ENCODE measurements at regions not wholly inside any gene's neighbourhood (a gene's known extent, or its start where the extent isn't known, plus 50 kb on each side); places are given as distances from the start of the nearest gene placed in this dataset.
"Not testable (repeated sequence)": the region's sequence is repeated elsewhere in the genome, so short reads cannot be mapped to it uniquely, and the experiment has no call there.

DNA sequence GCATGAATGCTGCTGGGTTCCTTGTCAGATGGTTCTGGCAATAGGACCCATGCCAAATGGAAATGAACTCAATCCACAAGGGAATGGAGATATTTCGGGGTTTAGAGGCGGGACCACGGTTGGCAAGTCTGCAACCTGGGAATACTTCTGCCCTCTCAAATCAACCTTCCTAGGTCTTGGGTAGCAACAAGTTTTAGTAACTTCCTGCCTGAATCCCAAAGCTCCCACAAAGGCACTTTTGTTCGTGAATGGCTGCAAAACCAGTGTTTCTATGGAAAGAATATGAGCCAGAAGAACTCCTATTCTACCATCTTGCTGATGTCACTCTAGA lies 790.1 kb upstream of the SLC8A1 start:
- DNase-seq (ENCODE audit: low read depth in 2 of 2, low spot score in 1 of 2) = no peak

DNA sequence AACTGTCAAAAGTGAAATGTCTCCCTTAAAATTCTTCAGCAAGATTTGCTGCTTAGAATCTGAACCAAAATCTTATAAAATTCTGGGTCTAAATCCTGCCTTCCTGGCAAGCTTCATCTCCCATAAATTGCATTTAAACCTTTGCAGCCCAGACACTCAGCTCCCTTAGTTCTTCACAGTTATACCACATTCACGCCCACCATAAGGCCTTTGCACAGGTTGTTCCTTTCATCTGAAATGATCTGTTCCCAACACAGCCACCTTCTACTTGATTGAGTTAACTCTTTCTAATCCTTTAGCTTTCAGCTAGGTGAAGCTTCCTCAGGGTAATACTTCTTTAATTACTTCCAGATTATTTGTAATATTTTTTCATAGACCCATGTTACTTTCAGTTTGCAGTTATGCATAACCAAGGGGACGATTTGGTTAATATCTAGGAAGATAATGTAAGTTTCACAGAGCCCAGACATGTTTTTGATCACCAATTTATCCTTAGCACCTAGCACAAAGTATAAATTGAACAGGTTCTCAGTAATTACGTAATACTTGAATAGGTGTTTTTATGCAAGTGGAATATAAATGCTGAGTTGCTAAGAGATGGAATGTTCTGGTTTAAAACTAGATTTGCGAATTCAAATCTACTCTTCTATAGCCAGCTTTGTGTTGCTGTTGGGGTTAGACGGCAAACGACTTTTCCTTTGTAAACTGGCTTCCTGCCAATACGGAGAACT lies 779.7 kb upstream of the PKDCC start:
- no peak for DNase-seq (ENCODE audit: low read depth in 2 of 2, low spot score in 1 of 2)

DNA sequence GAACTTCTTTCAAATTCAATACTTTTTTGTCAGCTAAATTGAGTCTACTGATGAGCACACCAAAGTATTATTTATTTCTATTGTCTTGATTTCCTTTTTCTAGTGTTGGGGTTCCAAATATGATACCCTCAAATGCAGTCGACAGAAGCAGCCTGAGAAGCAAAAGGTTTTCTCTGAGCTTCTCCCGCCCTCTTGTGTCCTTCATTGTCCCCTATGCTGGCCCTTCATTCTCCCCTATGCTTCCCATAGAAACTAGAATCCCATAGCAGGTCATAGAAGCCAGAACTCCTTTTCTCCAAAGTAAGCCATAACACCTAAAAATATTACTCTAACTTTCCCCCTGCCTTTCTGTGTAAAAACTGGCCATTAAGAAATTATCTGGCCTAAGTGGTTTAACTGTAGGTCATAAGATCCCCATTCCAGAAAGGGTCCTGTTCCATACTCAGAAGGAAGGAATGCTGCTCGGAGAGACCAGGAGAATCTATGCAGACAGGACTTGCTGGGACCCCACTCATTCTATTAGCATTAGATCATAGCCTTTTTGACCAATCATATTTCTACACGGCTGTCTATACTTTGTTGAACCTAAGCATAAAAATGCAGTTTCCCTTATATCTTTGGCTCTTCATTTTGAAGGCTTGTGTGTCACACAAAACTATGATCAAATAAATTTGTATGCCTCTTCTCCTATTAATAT lies 764.6 kb upstream of the PKDCC start:
- DNase-seq (ENCODE audit: low read depth in 2 of 2, low spot score in 1 of 2) = no peak

DNA sequence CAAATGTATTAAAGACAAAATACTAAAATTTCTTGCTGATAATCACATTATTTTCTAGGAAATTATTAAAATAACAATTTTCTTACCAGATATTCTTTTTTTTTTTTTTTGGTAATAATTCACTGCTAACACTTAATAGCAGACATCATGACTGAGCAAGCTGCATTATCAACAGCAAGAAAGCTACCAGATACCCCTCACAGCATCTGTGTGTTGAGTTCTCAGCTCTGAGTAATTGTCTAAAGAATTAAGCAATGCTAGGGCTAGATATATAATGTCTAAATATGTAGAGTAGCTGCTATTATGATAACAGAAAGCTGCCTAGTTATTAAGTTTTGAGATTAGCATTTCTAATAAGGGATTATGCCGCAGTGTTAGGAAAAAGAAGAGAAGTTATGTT lies 754.3 kb upstream of the PKDCC start:
- DNase-seq (ENCODE audit: low read depth in 2 of 2, low spot score in 1 of 2) = no peak

DNA sequence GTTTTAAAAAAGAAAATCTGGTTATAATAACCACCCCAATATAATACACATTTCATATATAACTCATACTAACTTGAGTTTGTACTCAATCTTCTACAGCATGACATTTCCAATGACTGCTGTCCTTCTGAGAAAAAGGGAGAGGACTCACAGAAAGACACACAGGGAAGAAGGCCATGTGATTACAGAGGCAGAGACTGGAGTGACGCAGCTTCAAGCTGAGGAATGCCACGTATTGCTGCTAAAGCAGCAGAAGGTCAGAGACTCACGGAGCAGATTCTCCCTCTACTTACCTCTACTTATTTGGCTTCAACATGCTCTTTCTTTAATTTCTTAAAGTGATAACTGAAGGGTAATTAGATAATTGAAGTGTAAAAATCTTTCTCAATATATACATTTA lies 753.5 kb upstream of the PKDCC start:
- DNase-seq (ENCODE audit: low read depth in 2 of 2, low spot score in 1 of 2) = no peak

DNA sequence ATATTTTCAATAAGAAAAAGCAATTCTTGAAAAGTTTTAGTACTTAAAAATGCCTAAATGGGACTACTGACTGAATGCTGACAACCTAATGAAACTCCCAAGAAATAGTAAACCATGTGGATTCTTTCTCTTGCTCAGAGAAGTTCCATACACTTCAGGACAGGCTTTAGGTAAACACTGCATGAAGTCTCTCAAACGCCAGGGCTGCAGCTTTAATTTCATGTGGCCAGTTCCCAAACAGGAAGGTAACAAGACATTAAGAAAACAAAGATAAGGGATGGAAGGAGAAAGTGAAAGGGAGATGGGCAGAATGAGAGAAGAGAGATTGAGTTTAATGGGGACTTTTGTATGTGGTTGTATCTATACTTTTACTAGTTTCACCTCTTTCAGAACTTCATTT lies 734.7 kb upstream of the PKDCC start:
- no peak for DNase-seq (ENCODE audit: low read depth in 2 of 2, low spot score in 1 of 2)

DNA sequence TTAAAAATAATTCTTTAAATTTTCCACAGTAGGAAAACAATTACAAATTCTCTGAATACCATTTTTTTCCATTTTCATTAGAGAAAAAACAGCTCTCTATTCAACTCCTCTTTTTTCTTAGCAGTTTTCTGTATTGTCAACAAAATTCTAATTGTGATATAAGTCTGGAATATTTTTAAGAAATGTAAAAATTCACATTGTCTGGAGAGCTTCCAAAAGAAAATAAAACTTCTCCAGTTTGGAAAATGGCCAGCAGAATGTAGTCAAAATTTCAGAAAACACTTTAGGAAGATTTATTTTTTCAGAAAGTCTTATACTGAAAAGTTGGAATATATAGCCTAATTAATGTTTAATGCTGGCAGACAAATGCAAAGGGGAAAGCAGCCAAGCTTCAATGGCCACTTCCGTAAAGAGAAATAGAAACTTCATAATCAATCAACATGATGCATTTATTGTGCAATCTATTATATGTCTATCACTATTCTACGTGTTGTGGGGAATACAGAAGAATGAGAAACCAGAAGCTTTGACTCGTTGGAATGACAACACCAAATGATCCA lies 733.2 kb upstream of the PKDCC start:
- DNase-seq (ENCODE audit: low read depth in 2 of 2, low spot score in 1 of 2) = no peak

DNA sequence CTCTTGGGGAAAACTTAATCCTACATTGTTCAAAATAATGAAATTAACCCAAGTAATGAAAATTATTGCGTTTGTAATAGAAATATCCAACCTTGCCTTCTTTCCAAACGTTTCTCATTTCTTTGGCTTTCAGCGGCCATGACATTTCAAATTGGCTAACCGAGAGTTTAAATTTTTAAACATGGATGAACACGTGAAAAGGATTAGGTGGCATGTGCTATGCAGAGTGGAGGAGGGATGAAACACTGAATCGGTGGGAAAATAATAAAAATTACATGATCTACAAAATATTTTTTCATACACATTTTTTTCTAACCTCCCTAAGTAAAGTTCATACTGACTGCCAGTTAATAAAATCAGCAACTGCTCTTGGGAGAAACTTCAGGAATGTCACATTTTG lies 728.4 kb upstream of the PKDCC start:
- DNase-seq (ENCODE audit: low read depth in 2 of 2, low spot score in 1 of 2) = no peak

DNA sequence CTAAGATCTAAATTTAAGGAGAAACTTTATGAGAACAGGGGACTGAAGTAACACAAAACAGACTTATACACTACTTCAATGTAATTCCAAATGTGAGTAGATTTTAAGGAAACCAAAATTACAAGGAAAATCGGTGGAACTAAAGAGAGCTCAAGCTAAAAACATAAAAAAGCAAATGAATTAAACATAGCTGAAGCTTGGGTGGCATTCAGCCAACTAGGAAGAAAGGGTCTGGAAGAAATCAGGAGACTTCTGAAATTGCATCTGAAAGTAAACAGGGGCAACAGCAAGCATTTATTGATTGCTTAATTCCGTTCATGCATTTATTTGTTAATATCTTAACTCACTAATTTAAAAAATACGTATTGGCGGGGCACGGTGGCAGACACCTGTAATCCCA lies 727.3 kb upstream of the PKDCC start:
- DNase-seq (ENCODE audit: low read depth in 2 of 2, low spot score in 1 of 2) = no peak

DNA sequence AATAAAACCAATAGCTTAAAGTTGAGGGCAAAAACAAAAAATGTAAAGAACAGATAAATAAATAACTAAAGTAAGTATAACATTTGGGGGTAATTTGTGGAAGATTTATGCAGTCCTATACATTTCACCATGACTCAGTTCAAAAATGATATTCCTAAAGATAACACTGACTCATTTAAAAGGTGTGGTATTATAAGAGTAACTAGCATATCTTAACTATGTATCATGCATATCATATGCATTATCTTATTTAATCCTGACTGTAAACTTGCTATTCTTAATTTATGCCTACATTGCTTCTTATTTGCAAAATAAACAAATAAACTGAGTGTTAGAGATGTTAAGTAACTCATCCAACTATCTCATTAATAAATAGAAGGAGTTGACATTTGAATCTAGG lies 726.5 kb upstream of the PKDCC start:
- no peak for DNase-seq (ENCODE audit: low read depth in 2 of 2, low spot score in 1 of 2)

DNA sequence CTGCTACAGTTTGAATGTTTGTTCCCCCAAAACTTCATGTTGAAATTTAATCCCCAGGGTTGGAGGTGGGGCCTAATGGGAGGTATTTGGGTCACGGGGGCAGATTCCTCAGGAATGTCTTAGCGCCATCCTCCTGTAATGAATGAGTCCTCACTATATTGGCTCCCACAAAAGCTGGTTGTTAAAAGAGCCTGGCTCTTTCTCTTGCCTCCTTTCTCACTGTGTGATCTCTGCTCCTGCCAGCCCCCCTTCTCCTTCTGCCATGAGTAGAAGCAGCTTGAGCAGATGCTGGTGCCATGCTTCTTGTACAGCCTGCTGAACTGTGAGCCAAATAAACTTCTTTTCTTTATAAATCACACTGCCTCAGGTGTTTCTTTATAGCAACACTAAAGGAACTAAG lies 721.0 kb upstream of the PKDCC start:
- no peak for DNase-seq (ENCODE audit: low read depth in 2 of 2, low spot score in 1 of 2)

DNA sequence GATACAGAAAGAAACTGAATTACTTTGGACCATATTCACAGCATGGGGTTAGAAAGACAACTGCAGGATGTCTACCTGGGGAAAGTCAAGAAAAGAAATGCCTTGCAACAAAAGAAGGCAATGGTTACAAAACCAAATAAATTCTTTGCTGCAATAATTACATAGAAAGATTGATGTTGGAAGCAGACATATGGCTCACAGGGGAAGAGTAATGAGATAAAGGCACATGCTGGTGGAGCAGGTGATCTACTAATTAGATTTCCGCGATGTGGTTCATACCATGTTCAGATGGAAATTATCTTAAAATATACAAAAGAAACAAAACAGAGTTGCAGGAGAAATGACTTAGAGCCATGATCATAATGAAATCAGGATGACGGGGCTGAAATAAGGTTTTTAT lies 718.8 kb upstream of the PKDCC start:
- no peak for DNase-seq (ENCODE audit: low read depth in 2 of 2, low spot score in 1 of 2)

DNA sequence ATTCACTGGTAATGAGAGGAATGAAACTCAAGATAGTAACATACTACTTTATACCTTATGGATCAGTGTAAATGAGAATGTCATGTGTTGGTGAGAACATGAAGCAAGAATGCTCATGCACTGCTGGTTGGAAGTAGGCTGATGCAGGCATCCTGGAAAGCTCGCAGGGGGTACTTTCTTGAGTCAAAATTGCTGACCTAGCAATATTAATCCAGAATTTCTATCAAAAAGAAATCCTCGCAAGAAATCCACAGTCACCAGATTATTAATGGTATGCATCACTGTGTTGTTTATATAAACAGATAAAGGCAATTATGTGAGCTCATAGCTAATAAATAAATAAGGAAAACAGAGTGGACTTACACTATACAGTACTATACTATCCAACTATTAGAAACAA lies 713.7 kb upstream of the PKDCC start:
- DNase-seq (ENCODE audit: low read depth in 2 of 2, low spot score in 1 of 2) = no peak

DNA sequence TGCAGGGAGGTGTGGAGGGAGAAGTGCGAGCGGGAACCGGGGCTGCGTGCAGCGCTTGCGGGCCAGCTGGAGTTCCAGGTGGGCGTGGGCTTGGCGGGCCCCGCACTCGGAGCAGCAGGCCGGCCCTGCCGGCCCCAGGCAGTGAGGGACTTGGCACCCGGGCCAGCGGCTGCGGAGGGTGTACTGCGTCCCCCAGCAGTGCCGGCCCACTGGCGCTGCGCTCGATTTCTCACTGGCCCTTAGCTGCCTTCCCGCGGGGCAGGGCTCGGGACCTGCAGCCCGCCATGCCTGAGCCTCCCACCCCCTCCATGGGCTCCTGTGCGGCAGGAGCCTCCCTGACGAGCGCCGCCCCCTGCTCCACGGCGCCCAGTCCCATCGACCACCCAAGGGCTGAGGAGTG lies 712.2 kb upstream of the PKDCC start:
- DNase-seq (ENCODE audit: low read depth in 2 of 2, low spot score in 1 of 2) = not testable (repeated sequence)

DNA sequence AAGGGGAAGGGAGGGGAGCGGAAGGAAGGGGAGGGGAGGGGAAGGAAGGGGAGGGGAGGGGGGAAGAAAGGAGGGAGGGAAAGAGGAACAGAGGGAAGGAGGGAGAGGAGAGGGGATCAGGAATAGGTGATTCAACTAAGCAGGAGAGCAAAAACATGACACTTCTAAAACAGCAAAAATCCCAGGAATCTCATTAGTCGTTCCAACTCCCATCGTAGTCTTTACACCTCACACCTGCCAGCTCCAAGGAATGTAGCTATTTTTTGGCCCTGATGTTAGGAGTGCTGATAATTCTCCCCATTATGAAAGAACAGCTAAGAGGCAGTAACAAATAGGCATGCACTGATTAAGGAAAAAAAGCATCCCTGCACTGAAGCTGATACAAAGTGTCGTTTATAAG lies 709.9 kb upstream of the PKDCC start:
- DNase-seq (ENCODE audit: low read depth in 2 of 2, low spot score in 1 of 2) = no peak

DNA sequence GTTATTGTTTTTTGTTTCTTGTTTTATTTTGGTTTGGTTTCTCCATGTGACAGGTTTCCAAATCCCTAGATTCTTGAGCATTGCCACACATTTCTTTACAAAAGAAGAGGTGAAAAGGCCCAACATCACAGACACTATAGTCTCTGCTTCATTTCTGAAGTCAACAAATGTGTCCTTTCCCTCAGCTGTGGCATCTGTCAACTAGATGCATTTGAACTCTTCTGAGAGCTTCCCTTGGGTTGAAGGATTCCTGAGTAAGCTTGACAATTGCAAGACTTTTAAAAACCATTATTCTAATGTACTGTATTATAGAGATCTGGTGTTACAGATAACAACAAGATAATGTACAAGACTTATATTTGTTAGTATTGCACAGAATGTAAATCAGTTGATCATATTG lies 703.3 kb upstream of the PKDCC start:
- DNase-seq (ENCODE audit: low read depth in 2 of 2, low spot score in 1 of 2) = no peak

DNA sequence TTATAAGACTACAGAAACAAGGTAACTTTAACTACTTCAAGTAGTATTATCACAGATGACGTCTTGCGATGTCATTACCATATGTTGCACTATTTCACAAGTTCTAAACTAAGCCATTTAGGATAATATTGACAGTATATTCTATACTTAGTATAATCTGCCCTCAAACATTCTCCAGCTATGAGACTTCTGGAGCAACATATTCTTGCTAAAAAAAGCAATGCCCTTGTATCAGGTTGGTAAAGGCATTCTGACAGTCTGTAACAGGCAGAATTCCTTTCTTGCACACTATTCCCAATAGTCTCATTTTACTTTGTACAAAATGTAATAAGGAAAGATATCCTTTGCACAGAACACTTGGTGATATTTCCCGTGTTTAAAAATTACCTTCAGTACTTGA lies 694.8 kb upstream of the PKDCC start:
- DNase-seq (ENCODE audit: low read depth in 2 of 2, low spot score in 1 of 2) = no peak

DNA sequence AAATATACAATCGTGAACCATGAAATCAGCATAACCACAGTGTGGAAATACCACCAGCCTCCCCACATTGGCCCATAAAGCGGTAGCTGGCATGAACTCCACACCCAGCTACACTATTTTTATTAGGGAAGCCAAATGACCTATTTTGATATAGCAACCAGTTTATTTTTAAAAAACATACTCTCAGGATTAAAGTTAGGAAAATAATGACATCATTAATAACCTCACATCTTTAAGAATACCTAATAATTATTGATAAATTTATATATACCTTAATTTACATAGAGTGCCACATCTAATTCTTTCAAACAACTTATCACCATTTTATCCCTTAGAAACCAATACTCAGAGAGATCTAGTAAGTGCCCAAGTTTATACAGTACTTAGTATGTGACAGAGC lies 692.0 kb upstream of the PKDCC start:
- no peak for DNase-seq (ENCODE audit: low read depth in 2 of 2, low spot score in 1 of 2)

DNA sequence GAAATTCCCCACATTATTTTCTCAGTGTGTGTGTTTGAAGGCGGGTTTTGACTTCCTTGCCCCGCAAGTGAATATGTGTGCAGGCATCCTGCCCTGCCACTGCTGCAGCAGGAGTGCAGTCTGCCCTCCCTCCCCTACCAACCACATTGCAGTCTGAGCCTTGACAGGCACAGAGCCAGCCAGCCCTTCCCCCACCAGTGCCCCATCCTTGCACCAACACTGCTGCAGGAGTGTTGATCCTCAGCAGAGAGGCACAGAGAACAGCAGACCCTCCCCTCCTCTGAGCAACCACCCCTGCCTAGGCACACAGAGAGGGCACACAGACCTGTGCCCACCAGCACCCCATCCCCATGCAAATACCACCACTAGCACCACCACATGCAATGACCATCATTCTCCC lies 683.0 kb upstream of the PKDCC start:
- no peak for DNase-seq (ENCODE audit: low read depth in 2 of 2, low spot score in 1 of 2)

DNA sequence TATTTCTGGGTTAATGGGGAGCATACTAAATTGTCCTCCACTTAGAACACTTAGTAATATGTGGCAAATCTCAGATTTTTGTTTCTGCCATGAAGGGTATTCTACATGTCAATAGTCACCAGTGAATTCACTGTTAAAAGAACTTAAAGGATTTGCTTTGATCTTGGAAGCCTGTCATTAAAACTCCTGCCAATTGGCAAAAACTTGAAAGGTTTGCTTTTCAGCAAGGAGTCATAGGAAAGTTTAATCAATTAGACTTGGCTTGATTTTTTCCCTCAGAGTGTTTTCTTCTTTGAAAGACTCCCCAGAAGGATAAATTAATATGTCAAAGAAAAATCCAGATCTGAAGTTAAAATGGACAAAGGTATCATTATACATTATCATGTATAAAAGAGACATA lies 671.9 kb upstream of the PKDCC start:
- no peak for DNase-seq (ENCODE audit: low read depth in 2 of 2, low spot score in 1 of 2)

DNA sequence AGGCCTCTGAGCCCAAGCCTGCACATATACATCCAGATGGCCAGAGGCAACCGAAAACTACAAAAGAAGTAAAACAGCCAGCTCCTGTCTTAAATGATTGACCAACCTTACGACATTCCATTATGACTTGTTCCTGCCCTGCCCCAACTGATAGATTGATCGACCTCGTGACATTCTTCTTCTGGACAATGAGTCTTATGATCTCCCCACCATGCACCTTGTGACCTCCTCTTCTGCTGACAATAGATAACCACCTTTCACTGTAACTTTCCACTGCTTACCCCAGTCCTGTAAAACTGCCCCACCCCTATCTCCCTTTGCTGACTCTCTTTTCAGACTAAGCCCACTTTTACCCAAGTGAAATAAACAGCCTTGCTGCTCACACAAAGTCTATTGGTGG lies 670.0 kb upstream of the PKDCC start:
- no peak for DNase-seq (ENCODE audit: low read depth in 2 of 2, low spot score in 1 of 2)

DNA sequence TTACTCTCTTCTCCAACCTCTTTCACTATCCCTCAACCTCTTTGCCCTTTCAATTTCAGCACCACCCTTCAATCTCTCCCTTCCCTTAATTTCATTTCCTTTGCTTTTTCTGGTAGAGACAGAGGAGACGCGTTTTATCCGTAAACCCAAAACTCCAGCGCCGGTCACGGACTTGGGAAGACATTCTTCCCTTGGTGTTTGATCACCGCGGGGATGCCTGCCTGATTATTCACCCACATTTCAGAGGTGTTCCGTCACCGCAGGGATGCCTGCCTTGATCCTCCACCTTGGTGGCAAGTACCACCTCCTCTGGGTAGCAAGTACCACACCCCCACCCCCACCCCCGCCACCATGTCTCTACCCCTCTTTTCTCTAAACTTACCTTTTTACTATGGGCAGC lies 669.4 kb upstream of the PKDCC start:
- DNase-seq (ENCODE audit: low read depth in 2 of 2, low spot score in 1 of 2) = no peak

Data from stimulated activated CD8-positive, alpha-beta memory T cell treated with anti-CD3 and anti-CD28 coated beads, Interleukin-4, amount 100 ng/mL, for 1 hour (primary cell).